ENCODE measurements at regions not wholly inside any gene's neighbourhood (a gene's known extent, or its start where the extent isn't known, plus 50 kb on each side); places are given as distances from the start of the nearest gene placed in this dataset.

DNA sequence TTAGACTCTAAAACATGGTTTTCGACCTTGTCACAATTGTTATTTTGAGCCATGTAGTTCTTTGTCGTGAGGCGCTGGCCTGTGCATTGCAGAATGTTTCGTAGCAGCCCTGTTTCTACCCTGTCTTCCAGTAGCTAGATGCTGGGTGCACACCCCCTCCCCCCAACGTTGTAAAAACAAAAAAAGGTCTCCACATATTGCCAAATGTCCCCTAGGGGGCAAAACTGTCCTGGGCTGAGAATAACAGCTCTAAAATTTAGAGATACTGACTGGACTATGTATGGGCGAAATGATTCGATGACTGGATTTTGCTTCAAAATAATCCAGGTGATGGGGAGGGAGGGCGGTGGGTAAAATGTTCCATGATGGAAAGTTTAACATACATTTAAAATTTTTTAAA lies 126.1 kb upstream of the FUT8 start:
- DNase-seq, result peak; percentile 66

DNA sequence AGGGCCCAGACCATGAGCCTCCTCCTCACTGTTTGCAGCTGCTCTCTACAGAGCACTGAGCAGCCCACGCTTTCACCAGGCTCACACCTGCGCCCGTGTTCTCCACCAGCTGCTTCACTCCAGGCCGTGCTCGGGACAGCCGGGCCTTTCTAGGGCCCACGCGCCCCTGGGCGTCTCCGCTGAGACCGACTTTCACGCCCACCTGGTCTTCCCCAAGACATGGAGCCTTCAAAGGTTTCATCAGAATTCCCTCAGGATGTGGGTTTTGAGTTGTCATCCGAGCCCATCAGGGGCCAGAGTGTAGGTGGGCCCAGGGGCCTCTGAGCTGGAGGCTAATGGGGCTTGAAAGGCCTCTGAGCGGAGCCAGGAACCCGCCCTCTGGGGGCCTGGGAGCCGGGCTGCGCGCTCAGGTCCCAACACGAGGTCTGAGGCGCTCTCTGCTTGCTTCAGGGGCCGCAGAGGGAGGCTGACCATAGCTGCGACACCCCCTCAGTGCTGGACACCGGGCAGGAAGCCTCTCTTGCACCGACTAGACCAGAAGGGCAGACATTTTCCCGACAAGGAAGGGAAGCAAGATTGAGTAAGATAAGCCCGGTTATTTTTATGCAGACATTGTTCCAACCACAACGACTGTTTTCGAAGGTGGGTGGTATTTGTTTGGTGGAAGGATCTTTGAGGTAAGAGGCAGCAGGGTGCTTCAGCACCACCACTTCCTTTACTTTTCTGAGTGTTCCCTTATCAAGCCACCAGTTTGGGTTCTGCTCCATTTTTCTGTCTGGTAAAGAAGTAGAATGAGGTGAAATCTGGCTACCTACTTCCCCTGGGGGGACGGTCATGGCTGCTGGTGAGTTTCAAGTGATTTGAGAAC lies 125.0 kb upstream of the FUT8 start:
- DNase-seq, result peak; percentile 93

DNA sequence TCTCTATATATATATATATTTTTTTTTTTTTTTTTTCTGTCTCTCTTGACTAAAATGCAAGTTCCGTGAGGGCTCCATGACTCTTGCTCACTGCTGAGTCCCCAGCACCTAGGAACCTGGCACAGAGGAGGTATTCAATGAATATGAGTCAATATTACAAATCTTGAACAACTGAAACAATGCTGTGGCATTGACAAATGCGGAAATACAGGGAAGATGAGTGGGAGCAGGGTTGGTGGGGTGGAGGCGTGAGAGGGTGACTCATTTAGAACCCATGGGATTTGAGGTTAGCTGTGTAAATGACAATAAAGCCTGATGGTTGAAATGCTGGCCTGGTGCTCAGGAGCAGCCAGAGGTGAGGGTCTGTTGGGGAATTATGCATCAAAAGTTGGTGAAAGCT lies 121.7 kb upstream of the FUT8 start:
- DNase-seq, result peak; percentile 71

DNA sequence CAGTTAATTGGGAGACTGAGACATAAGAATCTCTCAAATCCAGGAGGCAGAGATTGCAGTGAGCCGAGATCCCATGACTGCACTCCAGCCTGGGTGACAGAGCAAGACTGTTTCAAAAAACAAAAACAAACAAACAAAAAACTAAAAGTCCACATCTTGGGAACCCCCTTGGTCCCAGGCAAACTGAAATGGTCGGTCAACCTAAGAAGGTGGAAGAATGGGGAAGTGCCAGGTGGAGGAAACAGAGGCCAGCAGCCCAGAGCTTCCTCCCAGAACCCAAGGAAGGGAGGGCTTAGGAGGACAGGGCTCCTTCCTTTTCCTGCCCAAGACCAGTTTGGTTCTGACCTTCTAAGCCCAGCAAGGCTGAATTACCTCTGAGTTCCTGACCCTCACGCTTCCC lies 121.0 kb upstream of the FUT8 start:
- no peak for DNase-seq

DNA sequence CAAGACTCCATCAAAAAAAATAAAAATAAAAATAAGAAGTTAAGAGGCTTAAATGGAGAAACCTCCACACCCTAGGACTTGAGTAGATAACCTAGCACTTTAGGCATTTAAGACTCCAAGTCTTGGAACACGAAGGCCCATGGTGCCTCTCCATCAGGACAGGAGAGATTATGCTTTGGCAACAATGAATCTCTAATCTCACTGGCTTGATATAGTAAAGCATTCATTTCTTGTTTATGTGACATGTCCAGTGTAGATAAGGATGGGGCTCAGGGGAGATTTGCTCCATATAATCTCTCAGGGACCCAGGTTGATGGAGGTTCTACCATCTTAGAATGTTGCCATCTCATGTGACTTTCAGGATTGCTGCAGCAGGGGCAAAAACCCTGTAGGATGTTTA lies 117.7 kb upstream of the FUT8 start:
- no peak for DNase-seq

DNA sequence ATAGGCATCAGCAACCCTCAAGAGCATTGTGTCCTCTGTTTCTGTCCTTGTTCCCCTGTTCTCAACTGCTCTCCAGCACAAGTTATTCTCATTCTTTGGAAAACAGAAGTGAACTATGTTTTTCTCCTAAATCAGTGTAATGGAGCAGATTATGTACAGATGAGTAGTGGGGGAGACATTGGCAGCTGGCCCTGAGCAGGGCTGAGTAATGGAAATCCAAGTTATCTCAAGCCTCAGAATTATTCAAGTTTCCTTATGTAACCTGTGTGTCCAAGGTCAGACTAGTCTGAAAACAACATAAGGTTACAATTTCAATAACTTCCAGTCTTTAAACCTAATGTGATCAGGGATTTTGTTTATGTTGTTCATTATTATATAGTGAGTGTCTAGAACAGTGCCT lies 116.1 kb upstream of the FUT8 start:
- DNase-seq, result no peak

DNA sequence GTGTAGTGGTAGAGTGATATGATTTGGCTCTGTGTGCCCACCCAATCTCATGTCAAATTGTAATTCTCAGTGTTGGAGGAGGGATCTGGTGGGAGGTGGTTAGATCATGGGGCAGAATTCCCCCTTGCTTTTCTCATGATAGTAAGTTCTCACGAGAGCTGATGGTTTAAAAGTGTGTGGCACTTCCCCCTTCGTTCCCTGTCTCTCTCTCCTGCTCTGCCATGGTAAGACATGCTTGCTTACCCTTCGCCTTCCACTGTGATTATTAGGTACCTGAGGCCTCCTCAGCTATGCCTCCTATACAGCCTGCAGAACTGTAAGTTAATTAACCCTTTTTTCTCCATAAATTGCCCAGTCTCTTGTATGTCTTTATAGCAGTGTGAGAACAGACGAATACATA lies 115.7 kb upstream of the FUT8 start:
- DNase-seq, result no peak

DNA sequence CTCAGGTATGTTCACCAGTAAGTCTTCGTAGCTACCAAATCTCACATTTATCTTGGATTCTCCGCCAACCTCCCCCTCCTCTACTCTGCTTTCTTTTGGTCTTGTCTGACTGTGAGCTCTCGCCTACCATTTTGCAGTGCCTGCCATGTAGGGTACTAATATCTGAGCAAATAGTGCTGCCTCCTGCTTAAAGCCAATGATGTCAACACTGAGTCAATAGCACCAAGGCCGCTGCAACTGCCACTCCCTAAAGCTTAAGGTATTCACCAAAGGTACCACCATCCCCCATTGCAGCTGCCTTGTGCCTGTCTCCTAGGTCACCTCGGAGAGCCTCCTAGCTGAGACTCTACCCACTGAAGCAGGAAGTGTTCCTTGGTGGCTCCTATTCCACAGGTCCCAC lies 114.8 kb upstream of the FUT8 start:
- DNase-seq, result no peak

DNA sequence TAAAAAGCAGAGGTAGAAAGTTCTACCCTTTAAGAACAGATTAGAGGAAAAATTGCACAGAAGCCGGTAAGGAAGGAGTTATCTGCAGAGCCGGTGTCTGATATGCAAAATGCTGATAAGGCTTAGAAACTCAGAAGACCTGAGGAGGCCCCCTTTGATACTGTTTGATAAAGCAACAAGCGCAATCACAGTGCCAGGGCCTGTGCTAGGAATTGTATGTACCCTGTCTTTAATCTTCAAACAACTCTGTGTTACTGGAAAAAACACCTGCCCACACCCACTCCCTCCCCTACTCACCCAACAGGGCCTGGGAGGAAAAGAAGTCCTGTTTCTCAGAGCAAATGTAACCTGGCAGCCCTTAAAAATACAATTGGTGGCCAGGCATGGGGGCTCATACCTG lies 112.7 kb upstream of the FUT8 start:
- no peak for DNase-seq

DNA sequence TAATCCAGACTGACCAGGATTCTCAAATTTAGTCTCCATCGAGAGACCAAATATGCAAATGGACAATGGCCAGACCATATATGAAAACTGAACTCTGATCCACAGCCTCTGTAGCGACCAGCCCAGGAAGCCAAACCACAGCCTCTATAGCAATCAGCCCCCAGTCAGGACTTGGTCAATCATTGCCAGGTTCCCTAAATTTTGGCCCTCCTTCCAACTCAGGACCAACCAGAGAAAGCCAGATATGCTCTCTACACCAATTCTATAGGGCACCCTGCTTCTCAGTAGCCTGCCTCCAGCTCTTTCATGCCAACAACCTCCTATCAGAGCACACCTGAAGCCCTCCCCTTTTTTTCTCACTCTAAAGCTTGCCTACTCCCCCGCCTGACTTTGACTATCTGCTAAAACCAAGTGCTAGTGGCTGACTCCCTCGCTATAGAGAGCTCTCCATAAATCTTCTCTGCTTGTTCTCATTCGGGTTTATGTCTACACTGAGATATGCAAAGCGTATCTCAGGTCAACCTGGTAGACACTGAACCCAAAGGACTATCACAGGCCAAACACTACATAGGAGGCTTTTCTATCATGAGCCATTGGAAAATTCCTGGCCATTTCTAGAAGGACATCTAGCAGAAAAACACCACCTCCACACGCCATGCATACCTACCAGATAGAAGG lies 110.5 kb upstream of the FUT8 start:
- DNase-seq, result no peak

DNA sequence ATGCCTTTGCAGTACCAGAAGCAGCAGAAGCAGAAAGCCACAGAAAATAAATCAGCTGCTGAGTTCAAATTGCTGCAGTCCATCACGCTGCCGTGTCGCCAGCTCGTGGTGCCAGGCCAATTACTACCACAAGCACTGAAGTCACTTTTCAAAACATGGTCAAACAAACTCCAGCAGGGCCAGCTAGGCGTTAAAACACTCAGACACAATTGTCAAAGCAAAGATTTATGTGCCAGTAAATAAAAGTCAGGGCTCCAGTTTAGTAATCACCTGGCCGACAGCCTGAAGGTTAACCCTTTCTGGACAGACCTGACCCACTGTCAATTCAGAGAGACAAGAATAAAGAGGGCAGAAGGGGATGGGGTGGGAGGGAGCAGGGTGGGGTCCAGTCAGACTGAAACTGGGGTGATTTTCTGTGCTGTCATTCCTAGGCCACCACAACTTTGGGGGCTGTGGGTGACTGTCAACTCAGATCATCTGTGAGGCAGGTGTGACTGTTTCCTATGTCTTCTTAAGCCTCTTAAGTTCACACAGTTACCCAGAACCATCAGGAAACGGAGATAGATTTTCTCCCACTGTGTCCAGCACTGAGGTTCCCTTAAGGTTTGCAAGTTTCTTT lies 109.8 kb upstream of the FUT8 start:
- DNase-seq, result peak; percentile 74

DNA sequence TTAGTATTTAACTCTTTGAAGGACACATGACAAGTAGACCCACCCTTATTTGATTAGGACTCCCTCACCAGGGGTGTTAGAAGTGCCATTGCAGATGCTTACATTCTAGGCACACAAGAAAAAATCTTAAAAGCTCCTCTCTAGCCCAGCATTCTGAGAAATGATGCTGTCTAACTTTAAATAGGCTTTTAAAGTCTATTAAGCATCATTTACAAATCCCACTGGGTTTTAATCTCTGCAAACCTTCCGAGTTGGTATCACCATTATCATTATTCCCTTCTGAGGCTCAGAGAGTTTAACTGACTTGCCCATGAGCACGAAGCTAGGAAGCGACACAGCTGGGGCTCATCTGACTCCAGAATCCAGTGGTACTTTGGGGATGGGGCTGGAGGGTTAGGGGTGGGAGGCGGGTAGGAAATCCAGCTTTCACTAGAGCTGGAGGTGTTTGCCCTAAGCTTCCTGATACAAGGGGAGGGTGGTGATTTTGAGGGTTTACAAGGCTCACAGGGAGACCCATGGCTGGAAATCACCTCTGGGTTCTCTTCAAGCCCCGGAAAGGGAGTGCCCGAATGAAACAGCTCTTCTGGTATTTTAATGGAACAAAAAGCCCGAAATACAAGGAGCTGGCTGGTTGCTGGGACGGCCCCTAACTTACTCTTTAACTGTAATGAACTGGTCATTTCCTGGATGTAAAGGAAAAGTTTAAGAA lies 109.2 kb upstream of the FUT8 start:
- DNase-seq, result no peak

DNA sequence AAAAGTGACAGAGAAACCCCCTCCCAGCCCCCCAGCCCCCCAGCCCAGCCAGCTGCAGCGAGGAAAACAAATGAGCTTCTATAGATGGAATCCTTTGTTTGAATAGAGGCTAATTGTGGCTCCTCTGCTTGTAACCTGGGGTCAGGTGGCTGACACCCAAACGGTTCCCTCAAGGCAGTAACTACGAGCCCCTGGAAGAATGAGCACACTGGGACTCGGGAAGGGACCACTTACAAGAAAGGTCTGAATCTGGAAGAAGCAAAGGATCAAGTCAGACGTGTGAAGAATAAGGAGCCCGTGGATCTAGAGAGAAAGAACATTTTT lies 108.7 kb upstream of the FUT8 start:
- DNase-seq, result no peak

DNA sequence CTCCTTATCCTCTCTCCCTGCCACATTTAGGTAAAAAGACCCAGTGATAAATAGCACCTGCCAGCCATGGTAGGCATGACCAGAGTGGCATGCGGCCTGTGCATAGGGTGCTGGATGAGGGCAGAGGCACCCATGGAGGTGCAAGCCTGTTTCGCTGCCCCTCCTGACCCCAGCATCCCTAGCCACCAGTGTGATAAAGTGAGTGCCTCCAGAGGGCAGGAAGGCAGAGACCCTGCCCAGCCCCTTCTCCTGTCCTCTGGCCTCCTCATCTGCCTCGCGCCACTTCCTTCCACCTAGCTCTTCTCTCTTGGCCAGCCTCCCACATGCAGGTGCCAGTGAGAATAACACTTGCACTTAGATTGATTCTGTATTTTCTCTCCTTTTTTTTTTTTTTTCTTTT lies 108.3 kb upstream of the FUT8 start:
- no peak for DNase-seq

DNA sequence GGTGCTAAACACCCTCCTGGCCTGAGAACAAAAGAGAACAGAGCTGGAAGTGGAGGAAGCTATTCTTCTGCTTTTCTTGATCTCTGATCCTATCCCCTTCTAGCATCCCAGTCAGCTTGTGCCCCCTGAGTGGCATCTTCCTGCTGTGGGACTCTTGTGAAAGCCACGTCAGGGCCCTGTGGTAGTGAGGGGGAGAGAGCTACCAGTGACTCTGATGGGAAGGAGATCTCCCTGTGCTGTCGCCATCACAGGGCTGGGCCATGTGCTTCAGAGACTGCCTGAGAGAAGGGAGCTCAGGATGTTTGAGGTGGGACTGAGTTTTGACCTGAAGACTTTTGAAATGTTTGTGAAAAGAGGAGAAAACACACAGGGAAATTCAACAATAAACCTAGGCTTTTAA lies 107.6 kb upstream of the FUT8 start:
- DNase-seq, result peak; percentile 65

DNA sequence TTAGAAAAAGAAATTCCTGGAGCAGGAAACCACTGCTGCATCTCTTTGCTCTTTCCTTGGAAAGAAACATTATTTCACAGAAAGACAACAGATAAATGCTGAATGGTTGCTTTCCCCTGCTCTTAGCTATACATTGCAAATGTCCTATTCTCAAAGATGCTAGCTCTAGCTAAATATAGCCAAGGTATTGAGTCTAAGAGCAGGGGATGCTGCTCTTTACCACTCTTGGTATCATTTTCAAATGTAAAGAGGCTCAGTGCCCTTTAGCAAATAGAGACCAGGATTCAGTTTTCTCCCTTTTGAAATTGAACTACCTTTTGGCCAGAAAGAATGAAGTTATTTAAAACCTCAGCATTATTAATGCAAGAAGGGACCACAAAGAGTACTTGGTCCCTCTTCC lies 104.0 kb upstream of the FUT8 start:
- no peak for DNase-seq

DNA sequence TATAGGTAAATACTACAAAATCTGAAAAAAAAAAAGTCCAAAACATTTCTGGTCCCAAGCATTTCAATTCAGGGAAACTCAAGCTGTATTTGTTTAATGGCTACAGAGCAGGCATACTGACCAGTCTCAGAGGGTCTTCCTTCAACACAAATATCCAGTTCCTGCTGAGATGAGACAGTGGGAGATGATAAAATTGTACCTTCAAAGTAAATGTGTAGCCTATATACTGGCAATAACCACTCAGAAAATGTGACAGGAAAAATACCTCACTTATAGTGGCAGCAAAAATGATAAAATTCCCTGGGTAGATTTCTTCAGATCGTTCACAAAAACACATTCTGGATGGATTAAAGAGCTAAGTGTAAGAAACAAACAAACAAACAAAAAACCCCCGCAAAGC lies 102.0 kb upstream of the FUT8 start:
- no peak for DNase-seq

DNA sequence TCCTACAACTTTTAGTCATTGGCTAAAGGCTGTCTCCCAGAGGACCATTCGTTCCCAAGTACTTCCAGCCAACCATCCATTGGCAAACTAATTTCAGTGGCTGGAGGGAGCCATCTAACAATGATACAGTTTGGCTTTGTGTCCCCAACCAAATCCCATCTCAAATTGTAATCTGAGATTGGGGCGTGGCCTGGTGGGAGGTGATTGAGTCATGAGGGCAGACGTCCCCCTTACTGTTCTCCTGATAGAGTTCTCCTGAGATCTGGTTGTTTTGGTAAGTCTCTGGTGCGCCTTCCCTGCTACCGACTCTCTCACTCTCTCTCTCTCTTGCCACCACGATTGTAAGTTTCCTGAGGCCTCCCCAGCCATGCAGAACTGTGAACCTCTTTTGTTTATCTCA lies 99.7 kb upstream of the FUT8 start:
- no peak for DNase-seq

DNA sequence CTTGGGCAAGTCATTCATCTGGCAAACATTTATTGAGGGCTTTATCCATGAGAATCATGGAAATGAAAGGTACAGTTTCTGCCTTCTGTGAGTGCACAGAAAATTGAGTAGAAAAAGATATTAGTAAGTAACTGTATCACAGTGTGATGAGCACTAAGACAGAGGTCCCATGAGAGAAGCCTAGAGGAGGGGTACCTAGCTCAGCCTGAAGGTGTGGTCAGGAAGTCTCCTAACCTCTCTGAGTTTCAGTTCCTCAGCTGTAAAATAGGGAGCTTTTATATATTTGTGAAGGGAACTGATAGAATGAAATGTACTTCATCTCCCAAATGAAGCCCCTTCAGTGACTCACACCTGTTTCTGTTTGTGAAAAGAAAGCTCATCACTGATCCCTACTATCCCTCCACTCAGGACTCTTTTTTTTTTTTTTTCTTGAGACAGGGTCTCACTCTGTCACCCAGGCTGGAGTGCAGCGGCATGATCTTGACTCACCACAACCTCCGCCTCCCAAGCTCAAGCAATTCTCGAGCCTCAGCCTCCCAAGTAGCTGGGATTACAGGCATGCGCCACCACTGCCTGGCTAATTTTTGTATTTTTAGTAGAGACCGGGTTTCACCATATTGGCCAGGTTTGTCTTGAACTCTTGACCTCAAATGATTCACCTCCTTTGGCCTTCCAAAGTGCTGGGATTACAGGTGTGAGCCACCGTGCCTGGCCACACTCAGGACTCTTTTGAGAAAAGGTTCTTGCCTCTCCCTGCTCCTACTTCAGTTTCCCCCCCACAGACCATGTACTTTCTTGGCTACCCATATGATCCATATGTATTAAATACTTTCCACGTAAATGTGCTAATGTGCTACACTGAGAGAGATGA lies 93.7 kb upstream of the FUT8 start:
- no peak for DNase-seq

DNA sequence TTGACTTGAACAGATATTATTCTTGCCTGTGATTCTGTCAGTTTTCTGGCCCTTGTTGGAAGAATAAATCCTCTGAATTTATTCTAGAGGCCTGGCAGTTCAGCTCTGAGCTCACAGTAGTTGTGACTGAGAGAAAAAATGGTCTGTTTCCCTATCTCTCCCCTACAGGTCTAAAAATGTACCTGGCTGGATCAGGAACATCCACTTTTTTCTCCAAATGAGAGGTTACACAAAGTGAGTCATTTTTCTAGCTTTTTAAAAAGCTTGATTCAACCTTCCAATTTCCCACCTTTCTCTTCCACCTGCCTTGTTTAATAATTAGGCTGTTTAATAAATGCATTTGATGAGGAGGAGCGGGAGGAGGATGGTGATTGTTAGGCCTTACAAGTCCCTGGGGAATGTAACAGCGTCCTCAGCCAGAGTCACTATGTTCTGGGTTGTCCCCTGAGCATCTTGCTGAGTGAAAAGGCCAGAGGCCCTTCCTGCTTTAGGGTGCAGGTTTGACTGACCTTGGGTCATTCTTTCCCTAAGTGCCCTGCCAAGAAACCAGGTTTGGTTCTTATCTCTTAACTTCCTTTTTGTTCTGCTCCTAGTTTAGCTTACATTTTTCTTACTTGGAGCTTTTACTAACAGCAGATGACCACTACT lies 91.7 kb upstream of the FUT8 start:
- DNase-seq, result no peak

DNA sequence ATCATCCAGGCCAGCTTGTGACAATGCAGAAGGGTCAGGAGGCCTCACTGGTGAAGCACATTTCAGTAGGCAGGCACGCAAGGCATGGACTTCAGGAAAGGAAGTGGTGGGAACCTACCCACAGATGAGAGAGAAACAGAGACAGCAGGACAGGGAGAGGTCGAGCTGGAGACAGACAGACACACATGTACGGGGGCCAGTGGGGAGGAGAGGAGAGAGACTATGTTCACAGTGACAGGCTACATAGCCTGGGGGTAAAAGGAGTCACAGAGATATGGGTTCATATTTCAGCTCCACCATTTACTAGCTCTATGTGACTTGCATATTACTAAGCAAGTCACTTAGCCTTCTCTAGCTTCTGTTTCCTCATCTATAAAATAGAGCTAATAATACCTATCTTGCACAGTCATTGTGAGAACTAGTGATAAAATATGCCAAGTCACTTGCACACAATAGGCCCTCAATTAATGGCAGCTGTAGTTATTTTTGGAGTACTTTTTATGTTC lies 91.1 kb upstream of the FUT8 start:
- DNase-seq, result no peak

DNA sequence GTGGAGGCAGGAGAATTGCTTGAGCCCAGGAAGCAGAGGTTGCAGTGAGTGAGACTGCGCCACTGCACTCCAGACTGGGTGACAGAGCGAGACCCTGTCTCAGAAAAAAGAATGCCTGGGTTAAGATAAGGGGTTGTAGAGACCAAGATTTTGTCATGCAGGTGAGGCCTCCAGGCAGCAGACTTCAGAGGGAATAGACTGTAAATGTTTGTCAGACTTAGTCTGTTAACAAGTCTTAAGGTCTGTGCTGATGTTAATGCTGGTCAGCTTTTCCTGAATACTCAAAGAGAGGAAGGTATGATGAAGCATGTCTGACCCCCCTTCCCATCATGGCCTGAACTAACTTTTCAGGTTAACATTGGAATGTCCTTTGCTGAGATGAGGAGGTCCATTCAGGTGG lies 83.0 kb upstream of the FUT8 start:
- no peak for DNase-seq
